CD4-positive, alpha-beta T cell treated with Interleukin-17A for 1 hour (primary cell): ENCODE measurements at regions not wholly inside any gene's neighbourhood (a gene's known extent, or its start where the extent isn't known, plus 50 kb on each side); places are given as distances from the start of the nearest gene placed in this dataset.

Experiments
- DNase-seq: peaks from one replicate; pipeline ENCODE4 v3.0.0-alpha.2; 2020

DNA sequence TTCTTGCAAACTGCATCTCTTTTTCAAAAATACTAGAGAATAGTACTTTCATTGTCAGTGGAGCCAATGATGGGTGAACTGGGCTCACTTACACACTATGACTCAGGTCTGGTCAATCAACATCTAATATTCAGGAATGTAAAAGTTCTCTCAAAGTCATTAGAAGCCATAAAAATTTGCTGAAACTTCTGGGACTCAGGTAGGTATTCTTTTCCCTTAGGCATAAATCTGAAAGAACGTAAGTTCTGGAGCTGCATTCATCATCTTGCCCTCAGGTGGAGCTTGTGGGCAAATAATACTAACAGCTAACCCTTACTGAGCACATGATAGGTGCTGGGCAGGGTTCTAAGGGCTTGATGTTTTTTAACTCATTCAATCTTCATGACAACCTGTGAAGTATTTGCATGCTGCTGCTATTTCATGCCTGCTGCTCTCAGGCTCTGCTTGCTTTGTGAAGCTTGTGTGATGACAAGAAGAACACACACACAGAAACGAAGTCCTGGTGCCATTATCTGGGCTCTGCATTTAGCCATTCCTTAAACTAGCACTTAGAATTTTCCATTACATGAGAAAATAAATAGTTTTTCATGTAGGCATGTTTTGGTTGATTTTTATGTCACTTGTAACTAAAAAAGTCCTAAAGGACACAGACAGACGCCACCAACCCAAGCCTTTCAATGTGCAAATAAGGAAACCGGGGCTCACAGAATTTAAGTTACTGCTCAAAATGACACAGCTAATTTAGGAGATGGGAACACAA lies 394.2 kb upstream of the LYPLAL1 start:
- no peak for DNase-seq

- no peak for DNase-seq
Observed at GRCh38 chr1:218783131-218783530, 390.5 kb upstream of the LYPLAL1 start.

GRCh38 chr1:218783916-218784315 lies 389.8 kb upstream of the LYPLAL1 start:
- DNase-seq: no peak

GRCh38 chr1:218785928-218786327 lies 387.8 kb upstream of the LYPLAL1 start:
- no peak for DNase-seq

DNA sequence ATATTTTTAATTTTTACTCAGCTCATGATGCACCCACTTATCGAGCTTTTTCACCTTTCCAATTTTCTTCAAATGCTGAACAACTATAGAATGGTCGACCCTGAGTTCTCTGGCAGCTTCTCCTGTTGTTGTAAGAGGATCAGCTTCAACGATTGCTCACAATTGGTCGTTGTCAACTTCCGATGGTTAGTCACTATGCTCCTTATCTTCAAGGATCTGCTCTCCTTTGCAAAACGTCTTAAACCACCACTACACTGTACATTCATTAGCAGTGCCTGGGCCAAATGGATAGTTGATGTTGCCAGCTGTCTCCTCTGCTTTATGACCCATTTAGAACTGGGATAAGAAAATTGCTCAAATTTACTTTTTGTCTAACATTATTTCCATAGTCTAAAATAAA lies 385.9 kb upstream of the LYPLAL1 start:
- no peak for DNase-seq

DNA sequence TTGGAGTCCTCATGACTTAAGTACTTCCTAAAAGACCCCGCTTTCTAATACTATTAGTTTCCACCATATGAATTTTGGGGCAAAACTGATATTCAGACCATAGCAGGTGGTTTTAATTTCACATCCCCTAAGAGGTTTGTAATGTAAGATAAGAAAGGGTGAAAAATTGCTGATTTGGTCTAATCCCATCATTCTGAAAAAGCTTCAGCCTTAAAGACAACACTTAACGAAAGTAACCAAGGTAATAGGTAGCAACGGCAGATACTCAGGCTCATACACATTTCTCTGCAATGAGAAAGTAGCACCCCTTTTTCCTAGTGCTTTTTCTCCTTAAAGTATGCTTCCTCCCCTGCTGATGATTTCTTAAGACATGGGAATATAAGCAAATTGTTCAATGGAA lies 376.9 kb upstream of the LYPLAL1 start:
- no peak for DNase-seq

- DNase-seq: no peak
Observed at GRCh38 chr1:218802799-218803198, 370.9 kb upstream of the LYPLAL1 start.

- no peak for DNase-seq
Observed at GRCh38 chr1:218803351-218803997, 370.2 kb upstream of the LYPLAL1 start.

GRCh38 chr1:218804014-218804785 lies 369.5 kb upstream of the LYPLAL1 start:
- no peak for DNase-seq

DNA sequence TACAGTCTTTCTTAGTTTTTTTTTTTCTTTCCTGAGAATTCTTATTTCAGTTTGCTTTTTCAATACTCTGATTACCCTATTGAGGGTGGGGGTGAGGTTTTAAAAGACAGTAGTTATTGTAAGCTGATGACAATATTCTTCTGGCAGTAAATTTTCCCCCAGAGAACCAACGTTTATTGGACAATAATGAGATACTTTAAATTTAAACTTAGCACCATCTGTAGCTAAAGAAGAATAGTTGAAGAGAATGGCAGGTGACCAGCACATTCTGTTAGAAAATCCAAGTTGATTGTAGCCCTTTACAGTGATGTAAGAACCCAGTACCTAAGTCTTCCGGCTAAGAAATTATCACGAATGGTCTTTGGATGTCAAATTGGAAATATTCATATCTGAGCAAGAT lies 364.6 kb upstream of the LYPLAL1 start:
- DNase-seq: no peak

GRCh38 chr1:218809625-218810024 lies 364.1 kb upstream of the LYPLAL1 start:
- DNase-seq: no peak

- no peak for DNase-seq
Observed at GRCh38 chr1:218810306-218810705, 363.4 kb upstream of the LYPLAL1 start.

- no peak for DNase-seq
Observed at GRCh38 chr1:218811497-218811896, 362.2 kb upstream of the LYPLAL1 start.

DNA sequence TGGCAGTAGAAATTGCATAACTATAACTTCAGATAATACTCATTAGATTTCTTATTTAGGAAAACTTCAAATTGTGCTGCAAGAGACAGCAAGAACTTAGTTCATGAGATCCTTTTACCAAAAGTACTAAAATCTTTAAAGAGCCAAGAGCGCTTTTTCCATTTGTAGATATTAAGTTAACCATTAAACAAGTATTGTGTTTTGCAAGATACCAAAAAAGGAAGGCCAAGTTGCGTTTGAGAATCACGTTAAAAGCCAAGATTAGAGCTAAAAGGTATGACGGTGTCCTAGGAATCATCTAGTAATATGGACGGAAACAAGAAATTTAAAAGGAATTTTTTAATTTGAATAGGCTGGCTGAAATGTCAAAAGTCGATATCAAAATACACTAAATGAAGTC lies 361.3 kb upstream of the LYPLAL1 start:
- DNase-seq: no peak

DNA sequence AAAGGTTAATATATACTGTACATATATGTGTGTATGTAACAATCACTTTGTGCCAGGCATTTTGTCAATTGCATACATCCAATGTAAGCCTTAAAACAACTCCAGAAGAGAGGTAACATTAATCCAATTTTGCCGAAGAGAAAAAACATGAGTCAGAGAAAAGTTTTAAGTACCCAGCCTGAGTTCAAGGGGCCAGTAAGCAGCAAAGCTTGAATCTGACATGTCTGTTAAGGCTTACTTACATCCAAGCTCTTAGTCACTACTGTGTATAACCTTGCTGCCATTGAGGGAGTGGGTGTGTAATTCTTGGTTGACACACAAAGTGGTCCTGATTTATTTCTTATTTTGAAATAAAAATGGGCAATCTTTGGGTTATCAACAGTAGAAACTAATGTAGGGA lies 360.4 kb upstream of the LYPLAL1 start:
- no peak for DNase-seq

DNA sequence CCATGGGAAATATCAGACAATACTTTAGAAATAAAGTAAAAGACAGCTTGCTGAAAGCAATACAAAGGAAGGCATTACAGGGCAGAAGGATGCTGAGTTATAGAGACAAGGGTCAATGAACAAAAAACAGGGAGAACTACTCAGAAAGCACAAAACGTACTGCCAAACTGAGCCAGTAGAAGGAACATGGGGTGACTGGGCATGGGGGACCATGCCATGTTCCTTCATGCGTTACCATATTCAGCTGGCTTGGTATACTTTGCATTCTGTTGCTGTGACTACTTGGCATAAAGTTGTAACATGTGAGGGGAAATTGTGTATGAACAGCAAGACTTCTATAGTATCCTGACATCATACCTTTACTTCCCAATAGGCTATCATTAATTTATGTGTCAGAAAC lies 358.6 kb upstream of the LYPLAL1 start:
- no peak for DNase-seq

DNA sequence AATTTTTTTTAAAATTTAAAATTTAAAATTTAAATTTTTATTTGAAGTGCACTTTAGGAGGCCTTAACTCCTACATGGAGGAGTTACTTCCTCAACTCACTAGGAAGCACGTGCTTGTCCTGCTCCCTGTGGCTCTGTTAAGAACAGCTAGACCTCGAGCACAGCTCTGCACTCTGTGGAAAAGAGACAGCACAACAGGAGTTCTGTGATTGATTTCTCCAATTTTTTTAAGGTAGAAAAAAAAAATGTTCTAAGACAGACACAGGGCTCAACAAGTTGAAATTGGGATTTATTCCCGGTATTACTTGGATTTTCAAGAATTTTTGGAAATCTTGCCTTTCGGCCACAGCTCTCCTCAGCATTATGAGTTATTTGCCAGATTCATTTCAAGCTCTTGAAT lies 356.6 kb upstream of the LYPLAL1 start:
- no peak for DNase-seq

- DNase-seq: no peak
Observed at GRCh38 chr1:218817691-218818465, 355.8 kb upstream of the LYPLAL1 start.

- no peak for DNase-seq
Observed at GRCh38 chr1:218823291-218823900, 350.3 kb upstream of the LYPLAL1 start.

DNA sequence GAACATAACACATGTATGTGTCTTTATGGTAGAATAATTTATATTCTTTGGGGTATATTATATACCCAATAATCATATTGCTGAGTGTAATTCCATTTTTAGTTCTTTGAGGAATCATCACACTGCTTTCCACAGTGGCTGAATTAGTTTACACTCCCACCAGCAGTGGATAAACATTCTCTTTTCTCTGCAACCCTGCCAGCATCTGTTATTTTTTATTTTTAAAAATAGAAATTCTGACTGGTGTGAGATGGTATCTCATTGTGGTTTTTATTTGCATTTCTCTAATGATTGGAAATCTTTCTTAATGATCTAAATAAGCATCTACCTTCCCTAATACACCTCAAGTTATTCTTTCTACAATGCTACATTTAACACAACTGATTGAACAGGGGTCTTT lies 346.2 kb upstream of the LYPLAL1 start:
- no peak for DNase-seq

DNA sequence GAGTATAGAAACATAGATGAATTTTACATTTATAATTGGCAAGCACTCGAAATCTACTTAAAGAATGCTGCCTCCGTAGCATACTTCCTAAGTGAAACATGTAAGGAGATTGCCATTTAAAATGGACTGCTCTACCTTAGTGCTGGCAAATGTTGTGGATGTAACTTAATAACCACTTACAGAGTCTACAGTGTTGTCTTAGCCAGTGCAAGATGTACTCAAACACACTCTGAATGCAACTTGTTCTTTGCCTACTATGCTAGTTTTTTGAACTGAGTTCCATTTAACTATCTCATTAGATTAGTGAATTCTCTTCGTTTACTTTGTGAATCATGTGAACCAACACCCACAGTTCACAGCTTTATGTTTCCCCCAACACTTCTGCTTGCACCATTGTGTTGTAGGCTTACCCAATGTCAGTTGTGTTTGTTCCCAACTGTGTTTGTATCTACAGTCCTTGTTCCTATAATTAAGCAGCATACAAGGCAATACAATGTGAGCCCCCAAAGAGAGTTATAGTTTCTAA lies 345.5 kb upstream of the LYPLAL1 start:
- no peak for DNase-seq

- no peak for DNase-seq
Observed at GRCh38 chr1:218829097-218829496, 344.6 kb upstream of the LYPLAL1 start.

DNA sequence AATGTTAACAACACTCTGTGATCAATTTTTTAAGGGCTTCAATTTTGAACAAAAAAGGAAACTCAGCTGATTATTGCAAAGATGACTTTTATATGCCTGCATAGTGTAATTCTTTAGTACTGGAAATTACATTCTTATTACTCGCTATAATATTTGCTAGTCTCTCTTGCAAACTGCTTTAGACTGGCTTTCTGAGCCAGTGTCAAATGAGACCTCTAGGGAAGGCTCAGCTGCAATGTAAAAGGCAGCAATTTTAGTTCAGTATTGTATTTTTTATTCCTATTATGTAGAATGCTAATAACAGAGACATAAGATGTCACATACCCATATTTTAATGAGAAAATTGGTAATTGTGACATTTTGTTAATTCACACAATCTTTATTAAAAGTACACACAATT lies 338.1 kb upstream of the LYPLAL1 start:
- no peak for DNase-seq
